ENCODE measurements at regions not wholly inside any gene's neighbourhood (a gene's known extent, or its start where the extent isn't known, plus 50 kb on each side); places are given as distances from the start of the nearest gene placed in this dataset.

DNA sequence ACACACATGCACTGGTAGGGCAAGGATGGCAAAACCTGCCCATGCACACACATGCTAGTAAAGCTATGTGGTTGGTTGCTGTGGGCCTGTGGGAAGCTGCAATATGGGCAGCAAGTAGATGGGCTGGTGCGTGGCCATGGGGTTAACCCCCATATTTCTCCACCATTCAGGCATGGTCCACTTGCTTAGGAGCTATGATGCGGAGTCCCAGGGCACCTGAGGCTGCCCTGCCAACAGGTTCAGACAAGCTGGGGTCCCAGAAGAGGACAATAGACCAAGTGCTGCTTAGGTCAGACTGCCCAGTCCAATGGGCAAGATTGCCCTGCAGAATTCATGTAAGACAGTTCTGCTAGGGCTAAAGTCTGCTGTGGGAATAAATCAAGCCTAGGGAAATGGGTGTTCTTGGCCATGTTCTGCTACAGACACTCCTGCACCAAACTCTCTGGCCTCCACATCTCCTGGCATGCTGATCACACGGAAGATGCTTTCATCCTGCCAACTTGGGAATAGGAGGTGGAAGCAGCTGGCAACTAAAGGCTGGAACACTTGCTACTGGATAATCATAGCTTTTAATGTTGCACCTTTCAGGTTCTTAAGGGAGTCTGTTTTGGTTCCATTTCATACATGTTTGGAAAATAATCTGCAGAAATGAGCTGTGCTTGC is 646.3 kb upstream of the SLITRK1 start:
- no peak for DNase-seq

DNA sequence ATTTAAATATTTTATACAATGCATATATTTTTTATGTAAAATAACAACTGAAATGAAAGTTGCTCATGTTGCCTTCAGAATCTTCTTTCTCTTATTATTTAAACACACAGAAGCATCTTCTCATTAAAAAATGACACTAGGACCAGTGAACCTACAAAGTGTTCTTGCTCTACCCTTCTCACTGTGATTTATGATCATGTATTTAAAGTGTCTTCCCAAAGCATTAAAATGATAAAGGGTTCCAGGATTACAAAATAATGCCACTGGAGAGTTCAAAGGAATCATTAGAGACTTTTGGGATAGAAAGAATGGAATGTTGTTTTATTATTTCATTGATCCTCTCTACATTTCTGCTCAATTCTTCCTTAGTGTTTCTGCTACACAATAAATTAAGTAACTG is 643.6 kb upstream of the SLITRK1 start:
- no peak for DNase-seq

DNA sequence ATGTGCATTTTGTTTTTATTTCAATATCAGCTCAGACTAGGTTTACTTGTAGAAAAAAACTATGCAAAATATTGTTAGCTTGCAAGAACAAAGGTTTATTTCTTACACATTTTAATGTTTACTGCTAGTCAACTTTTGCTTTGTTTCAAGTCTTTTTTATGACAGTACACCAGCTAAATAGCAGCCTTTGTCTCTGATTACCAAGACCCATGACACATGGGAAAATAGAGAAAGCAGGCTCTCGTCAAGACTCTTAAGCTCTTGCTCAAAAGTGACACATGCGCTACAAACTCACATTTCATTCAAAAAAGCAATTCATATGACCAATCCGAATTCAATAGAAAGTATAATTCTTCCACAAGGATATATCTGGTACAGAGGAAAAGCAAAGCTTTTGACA is 642.3 kb upstream of the SLITRK1 start:
- DNase-seq = no peak

DNA sequence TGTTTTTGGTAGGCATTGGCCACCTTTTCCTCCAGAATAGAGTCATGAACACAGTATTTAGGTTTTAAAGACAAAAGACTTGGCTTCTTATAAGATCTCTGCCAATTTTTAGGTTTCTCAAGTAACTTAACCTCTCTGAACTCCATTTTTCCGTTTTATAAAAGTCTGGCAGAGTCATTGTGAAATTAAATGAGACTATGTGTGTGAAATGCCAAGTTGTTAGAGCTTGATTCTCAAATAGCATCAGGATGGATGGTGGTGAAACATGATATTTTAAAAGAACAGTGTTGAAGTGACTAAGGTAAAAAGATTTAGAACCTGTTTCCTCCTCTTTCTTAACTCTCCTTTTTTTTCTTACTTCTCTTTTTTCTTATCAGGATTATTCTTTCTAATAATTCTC is 617.7 kb upstream of the SLITRK1 start:
- DNase-seq = no peak

GRCh38 chr13:84497613-84498012 is 615.3 kb upstream of the SLITRK1 start:
- no peak for DNase-seq

DNA sequence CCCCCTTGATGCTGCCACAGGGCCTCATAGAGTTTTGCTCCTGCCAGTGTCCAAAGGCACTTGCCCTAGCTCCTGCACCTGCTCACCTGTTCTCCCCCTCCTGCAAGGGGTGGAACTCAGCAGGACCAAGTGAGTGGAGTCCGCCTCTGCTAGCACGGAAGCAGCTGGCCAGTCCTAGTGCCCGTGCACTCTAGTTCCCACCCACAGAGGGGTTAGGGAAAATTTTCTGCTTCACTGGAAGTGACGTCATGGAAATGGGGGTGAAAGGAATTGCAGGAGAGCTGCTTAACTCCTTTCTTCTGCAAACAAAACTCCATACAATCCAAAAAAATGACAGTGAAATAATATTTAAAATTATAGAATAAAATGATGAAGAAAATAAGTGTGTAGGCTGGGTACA is 609.7 kb upstream of the SLITRK1 start:
- no peak for DNase-seq

DNA sequence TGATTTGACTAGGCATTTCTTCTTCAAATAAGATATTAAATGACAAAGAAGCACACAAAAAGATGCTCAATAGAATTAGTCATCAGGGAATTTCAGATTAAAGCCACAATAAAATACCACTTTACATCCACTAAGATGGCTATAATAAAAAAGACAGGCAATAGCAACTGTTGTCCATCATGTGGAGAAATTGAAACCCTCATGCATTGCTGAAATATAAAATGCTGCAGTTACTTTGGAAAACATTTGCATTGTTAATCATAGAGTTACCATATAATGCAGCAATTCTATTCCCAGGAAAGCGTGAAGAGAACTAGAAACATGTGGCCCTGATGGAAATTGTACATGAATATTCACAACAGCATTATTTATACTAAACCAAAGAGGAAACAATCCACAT is 605.5 kb upstream of the SLITRK1 start:
- DNase-seq = no peak

GRCh38 chr13:84481958-84482357 is 599.7 kb upstream of the SLITRK1 start:
- DNase-seq = no peak

- no peak for DNase-seq
These were observed 597.4 kb upstream of the SLITRK1 start for GRCh38 chr13:84479656-84480055.

- DNase-seq = no peak
These were observed 588.3 kb upstream of the SLITRK1 start for GRCh38 chr13:84470528-84470927.

DNA sequence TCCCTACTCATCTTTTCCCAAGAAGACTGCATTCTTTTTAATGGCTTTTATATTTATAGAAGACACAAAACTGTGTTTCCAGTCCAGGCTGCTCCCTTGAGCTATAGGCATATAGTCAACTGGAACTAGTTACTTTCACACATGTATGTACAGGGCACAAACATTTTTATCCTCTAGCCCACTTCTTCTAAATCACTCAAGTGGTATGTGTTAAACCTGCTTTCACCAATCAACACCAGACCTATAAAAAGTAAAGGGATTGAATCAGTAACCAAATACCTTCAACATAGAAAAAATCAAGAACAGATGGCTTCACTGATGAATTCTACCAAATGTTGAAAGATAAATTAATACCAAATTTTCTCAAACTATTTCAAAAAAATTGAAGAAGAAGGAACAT is 584.2 kb upstream of the SLITRK1 start:
- no peak for DNase-seq

- no peak for DNase-seq
These were observed 578.7 kb upstream of the SLITRK1 start for GRCh38 chr13:84460989-84461388.

DNA sequence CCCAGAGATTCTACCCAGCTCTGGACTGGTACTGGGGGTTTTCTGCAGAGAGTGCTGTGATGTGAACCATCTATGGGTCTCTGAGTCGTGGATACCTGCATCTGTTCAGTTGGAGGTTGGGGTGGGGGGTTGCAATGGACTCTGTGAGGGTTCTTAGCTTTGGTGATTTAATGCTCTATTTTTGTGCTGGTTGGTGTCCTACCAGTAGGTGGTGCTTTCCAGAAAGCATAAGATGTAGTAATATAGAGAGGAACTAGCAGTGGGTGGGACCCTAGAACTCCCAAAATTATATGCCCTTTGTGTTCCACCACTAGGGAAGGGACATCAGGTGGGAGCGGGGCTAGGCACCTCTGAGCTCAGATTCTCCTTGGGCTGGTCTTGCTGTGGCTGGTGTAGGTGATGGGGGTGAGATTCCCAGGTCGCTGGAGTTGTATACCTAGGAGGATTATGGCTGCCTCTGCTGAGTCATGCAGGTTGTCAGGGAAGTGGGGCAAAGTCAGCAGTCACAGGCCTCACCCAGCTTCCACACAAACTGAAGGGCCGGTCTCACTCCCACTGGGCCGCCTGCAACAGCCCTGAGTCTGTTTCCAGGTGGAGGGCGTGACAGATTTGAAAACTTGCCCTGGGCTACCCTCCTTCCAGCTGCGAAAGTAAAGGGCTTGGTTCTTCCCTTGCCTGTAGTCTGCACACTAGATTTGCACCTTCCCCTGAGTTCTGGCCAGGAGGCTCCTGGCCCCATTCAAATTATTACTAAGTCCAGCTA is 573.0 kb upstream of the SLITRK1 start:
- no peak for DNase-seq

- no peak for DNase-seq
These were observed 565.3 kb upstream of the SLITRK1 start for GRCh38 chr13:84447640-84447978.

DNA sequence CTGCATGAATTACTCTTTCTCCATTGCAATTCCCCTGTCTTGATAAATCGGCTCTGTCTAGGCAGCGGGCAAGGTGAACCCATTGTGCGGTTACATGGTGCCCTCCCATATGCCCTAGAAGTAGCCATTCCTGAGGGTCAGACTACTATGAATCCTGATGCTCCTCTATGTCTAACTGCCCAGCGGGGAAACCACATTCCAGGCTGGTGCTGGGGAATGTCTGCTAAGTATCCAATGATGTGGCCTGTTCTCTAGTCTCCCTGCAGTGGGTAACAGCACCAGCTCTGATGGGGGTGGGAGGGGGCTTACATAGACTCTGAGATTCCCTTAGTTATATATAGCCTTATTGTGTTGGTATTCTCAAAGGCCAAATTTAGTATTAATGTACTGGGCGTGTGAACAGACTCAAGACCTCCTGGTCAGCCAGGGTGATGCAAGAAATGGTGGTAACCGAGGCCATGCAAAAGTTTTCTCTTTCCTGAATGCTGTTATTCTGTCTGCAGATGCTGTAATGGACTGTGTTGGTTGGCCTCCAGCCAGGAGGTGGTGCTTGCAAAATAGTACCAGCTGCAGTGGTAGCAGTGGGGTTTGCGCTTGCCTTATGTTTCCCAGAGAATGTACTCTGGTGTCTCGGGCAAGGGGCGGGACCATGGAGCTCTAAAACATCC is 564.8 kb upstream of the SLITRK1 start:
- DNase-seq = no peak

GRCh38 chr13:84445776-84446175 is 563.5 kb upstream of the SLITRK1 start:
- DNase-seq = no peak

DNA sequence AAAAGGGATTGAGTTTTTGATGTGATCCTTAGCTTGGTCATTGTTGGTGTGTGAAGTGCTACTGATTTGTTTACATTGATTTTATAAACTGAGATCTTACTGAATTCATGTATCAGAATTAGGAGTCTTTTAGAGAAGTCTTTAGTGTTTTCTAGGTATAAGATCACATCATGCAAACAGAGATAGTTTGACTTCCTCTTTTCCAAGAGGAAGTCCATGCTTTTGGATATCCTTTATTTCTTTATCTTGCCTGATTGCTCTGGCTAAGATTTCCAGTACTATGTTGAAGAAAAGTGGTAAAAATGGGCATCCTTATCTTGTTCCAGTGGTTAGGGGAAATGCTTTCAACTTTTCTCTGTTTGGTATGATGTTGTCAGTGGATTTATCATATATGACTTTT is 561.2 kb upstream of the SLITRK1 start:
- no peak for DNase-seq

DNA sequence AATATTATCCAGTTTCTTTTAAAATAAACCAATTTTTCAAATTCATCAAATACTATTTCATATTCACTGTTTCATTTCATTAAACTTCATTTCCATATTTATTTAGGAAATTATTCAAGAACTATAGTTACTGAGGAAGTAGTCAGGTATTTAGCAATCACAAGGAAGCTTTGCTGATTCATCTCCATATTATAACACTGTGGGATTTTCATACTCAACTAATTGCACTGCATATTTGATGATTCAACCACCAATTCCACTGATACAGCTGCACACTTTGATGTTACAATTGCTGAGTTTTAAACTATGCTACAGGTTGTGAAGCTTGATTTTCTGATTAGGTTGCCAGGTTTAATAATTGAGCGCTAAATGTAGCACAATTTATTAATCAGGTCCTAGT is 556.8 kb upstream of the SLITRK1 start:
- no peak for DNase-seq

- no peak for DNase-seq
These were observed 550.8 kb upstream of the SLITRK1 start for GRCh38 chr13:84433024-84433423.

DNA sequence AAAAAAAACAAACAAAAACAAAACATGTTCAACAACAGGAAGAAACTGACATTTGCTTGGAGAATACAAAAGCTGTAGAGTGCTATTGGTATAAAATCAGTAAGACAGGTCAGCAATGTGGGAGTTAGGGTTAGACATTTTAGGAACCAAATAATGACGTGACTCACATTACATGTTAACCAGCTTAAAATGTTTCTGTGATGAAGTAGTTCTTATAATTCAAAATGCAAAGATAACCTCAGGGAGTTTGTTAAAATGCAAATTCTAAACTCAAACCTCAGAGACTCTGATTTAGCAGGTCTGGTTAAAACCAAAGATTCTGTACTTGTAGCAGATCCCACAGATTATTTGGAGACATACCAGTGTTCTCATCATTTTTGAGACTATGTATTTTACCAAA is 549.4 kb upstream of the SLITRK1 start:
- no peak for DNase-seq

DNA sequence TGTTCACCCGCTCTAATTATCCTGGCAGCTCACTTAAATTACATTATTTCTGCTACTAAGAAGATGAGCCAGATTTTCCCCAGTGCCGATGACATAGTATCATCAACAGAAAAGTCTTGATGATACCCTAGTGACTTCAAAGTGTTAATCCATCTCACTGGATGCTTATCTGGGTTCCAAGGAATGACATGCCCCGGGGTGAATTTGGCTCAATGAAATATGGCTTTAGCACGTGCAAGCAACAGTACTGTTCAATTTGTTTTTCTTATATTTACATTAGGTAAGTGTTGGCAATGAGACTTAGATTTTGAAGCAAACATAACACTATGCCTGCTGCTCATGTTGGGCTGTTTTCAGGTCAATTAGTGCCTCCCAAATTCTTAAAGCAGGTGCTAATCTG is 548.2 kb upstream of the SLITRK1 start:
- no peak for DNase-seq

- DNase-seq = no peak
These were observed 547.7 kb upstream of the SLITRK1 start for GRCh38 chr13:84430015-84430414.

DNA sequence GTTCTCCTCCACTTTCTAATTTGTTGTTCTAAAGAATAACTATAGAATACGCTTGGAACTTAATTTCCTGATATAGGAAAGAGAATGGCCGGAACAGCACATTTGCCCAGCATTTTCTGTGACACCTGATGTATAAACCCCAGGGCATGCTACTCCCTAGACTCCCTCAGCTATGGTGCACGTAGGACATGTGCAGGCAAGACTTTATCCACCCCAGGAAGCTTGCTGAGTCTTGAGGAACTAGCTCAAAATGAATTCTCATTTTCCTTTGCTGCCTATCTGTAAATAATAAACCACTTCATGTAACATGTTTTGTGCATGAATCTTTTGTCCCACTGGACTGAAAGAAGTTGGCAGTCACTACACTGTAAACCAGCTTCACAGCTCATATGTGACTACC is 535.8 kb upstream of the SLITRK1 start:
- DNase-seq = no peak

- no peak for DNase-seq
These were observed 535.1 kb upstream of the SLITRK1 start for GRCh38 chr13:84417416-84417815.

Data from T-helper 1 cell (primary cell).